NCI-H128 (cell line): ENCODE measurements at regions not wholly inside any gene's neighbourhood (a gene's known extent, or its start where the extent isn't known, plus 50 kb on each side); places are given as distances from the start of the nearest gene placed in this dataset.

Experiments
- DNase-seq: peaks from one replicate; lab custom pipeline; 2025; ENCODE audit not compliant: unreplicated experiment; lab: John Stamatoyannopoulos, UW

GRCh38 chr13:34037636-34038540 is 219.9 kb downstream of the RFC3 start:
- DNase-seq: no peak

GRCh38 chr13:34038541-34039068 is 220.7 kb downstream of the RFC3 start:
- no peak for DNase-seq

GRCh38 chr13:34039678-34040077 is 221.7 kb downstream of the RFC3 start:
- DNase-seq: no peak

- DNase-seq: no peak
These were observed 222.9 kb downstream of the RFC3 start for GRCh38 chr13:34040863-34041262.

- no peak for DNase-seq
These were observed 226.1 kb downstream of the RFC3 start for GRCh38 chr13:34044041-34044440.

GRCh38 chr13:34044660-34045080 is 226.7 kb downstream of the RFC3 start:
- DNase-seq: no peak

GRCh38 chr13:34046457-34046856 is 228.5 kb downstream of the RFC3 start:
- no peak for DNase-seq

GRCh38 chr13:34048652-34049051 is 230.7 kb downstream of the RFC3 start:
- DNase-seq: no peak

- DNase-seq: no peak
These were observed 238.8 kb downstream of the RFC3 start for GRCh38 chr13:34056733-34057258.

- DNase-seq: no peak
These were observed 246.7 kb downstream of the RFC3 start for GRCh38 chr13:34064456-34065205.

GRCh38 chr13:34065928-34066327 is 248.0 kb downstream of the RFC3 start:
- DNase-seq: no peak

- no peak for DNase-seq
These were observed 248.4 kb downstream of the RFC3 start for GRCh38 chr13:34066344-34066743.

- no peak for DNase-seq
These were observed 252.1 kb downstream of the RFC3 start for GRCh38 chr13:34070006-34070405.

- DNase-seq: no peak
These were observed 252.8 kb downstream of the RFC3 start for GRCh38 chr13:34070544-34071303.

GRCh38 chr13:34076319-34076718 is 258.4 kb downstream of the RFC3 start:
- no peak for DNase-seq

GRCh38 chr13:34076943-34077703 is 259.2 kb downstream of the RFC3 start:
- no peak for DNase-seq

GRCh38 chr13:34078334-34078999 is 260.5 kb downstream of the RFC3 start:
- DNase-seq: no peak

GRCh38 chr13:34085204-34085603 is 267.3 kb downstream of the RFC3 start:
- DNase-seq: no peak

- no peak for DNase-seq
These were observed 268.3 kb downstream of the RFC3 start for GRCh38 chr13:34086281-34086680.

- no peak for DNase-seq
These were observed 269.8 kb downstream of the RFC3 start for GRCh38 chr13:34087791-34088190.
